ENCODE measurements at regions not wholly inside any gene's neighbourhood (a gene's known extent, or its start where the extent isn't known, plus 50 kb on each side); places are given as distances from the start of the nearest gene placed in this dataset.

DNA sequence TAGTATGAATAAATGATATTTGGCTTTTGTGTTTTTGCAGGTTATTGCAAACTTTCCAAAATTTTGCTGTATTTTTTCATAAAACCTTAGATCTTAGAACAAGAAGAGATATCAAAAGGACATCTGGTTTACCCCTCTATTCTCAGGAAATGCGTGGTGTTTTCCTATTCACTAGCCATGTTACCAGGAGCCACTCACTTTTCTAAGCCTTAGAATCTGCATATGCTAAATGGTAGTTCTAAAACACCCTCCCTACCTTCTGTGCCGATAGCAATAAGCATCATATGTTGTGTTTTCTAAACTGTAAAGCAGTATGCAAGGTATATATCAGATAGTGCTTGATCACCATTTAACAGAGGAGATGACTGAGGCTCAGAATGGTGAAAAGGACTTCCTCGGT is 715.0 kb upstream of the CELF2 start:
- DNase-seq = no peak

GRCh38 chr10:10307036-10307435 is 710.6 kb upstream of the CELF2 start:
- DNase-seq = no peak

GRCh38 chr10:10307551-10307950 is 710.1 kb upstream of the CELF2 start:
- no peak for DNase-seq

- DNase-seq = no peak
These were observed 707.2 kb upstream of the CELF2 start for GRCh38 chr10:10310498-10310897.

DNA sequence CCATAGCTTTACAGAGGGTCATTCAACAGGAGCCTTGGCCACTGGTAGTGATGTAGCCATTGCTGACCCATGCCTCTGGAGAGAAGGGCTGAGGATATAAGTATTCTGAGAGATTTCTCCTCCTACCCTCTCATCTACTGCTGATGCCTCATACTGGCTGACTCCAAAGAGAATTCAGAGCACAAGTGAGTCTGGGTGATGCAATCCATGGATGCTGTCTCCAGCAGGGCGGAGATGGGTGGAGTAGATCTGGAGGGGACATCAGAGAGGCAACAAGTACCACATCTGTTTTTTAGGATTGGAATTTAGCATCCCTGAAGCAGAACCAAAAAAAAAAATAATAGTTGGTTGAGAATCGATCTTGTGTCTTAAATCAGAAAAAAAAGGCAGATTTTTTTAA is 705.7 kb upstream of the CELF2 start:
- no peak for DNase-seq

GRCh38 chr10:10313149-10313835 is 704.4 kb upstream of the CELF2 start:
- DNase-seq = no peak

- no peak for DNase-seq
These were observed 703.0 kb upstream of the CELF2 start for GRCh38 chr10:10314626-10315025.

- DNase-seq = no peak
These were observed 701.7 kb upstream of the CELF2 start for GRCh38 chr10:10315989-10316388.

GRCh38 chr10:10317151-10317550 is 700.5 kb upstream of the CELF2 start:
- no peak for DNase-seq

DNA sequence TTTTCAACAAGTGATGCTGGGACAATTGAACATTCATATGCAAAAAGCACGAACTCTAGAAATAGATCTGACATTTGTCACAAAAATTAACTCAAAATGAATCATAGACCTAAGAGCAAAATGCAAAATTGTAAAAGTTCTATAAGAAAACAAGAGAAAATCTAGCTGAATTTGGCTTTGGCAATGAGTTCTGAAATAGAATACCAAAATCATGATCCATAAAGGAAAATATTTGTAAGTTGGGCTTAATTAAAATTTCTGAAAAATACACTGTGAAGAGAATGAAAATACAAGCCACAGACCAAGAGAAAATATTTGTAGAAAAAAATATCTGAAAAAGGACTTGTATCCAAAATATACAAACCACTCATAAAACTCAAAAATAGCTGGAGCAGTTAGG is 698.8 kb upstream of the CELF2 start:
- no peak for DNase-seq

DNA sequence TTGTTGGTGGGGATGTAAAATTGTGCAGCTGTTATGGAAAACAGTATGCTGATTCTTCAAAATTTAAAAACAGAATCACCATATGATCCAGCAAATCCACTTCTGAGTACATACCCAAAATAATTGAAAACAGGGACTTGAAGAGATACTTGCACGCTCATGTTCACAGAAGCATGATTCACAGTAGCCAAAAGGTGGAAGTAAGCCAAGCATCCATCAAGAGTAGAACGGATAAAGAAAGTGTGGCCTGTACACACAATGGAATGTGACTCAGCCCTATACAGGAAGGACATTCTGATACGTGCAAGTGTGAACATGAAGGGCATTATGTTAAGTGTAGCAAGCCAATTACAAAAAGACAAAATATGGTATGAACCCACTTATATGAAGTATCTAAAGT is 696.7 kb upstream of the CELF2 start:
- DNase-seq = no peak

DNA sequence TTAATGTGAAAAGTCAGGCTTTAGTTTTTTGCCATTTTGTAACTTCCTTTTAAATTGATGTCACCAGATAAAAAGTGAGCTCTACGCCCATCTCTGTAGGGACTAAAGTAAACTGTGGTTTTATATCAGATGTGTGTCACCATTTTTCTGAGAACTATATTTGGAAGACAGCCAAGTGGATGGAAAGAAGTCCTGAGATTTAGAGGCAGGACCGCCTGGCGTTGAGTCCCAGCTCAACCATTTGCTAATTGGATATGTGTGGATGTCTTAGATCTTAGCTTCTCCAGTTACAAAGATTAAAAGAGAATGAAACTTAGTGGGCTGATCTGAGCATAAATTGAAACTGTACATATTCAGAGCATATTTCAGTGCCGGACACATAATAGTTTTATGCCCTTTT is 691.6 kb upstream of the CELF2 start:
- no peak for DNase-seq

DNA sequence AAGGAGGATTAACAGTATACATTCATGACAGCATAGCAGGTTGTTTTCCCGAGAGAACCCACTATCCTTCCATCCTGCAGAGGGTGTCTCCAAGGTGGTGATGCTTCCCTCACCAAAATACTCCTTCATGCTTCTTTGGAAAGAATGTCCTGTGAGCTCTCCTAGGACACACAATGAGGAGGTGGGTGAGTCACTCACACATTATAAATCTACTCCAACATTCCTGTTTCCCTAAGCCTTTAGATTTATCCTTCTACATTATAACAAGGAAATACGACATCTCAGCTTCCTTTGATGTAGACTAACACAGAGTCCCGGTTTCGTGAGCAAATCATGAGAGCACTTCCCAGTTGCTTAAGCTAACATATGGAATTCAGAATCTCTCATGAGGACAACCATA is 689.7 kb upstream of the CELF2 start:
- DNase-seq = no peak

DNA sequence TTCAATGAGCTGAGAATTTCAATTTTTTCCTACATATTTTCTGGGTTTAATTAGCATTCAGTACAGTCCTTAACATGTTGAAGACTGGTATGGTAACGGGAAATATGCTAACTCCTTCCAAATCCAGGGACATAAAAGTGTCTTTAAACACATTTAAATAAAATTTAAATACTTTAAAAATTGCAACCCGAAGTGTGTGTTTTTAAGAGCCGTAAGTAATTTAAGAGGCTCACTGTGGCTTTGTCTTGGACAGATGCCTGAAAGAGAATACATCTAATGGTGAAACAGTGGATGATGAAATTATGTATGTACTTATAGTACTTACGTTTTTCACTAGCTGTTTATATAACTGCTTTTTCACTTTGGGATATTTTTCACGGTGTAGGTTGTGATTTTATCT is 687.3 kb upstream of the CELF2 start:
- no peak for DNase-seq

- no peak for DNase-seq
These were observed 684.9 kb upstream of the CELF2 start for GRCh38 chr10:10332786-10333185.

- DNase-seq = no peak
These were observed 684.0 kb upstream of the CELF2 start for GRCh38 chr10:10333622-10334021.

GRCh38 chr10:10338339-10338738 is 679.3 kb upstream of the CELF2 start:
- no peak for DNase-seq

GRCh38 chr10:10346390-10347150 is 671.1 kb upstream of the CELF2 start:
- no peak for DNase-seq

- DNase-seq = no peak
These were observed 667.6 kb upstream of the CELF2 start for GRCh38 chr10:10350050-10350449.

DNA sequence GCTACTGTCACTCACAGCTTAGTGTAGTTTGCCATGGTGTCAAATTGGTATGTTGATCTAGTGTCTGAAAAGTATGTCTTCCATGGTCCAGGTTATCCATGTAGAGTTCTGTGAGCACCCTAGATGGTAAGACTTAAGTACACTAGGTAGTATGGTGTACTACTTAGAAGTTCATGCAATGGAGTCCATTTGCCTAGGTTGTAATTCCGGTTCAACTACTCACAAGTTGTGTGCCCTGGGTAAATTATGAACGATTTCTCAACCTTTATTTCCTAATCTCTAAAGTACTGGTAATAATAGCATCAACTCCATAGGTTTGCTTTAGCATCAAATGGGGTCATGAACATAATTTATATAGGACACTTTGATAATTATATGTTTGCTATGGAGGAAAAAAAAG is 666.2 kb upstream of the CELF2 start:
- no peak for DNase-seq

DNA sequence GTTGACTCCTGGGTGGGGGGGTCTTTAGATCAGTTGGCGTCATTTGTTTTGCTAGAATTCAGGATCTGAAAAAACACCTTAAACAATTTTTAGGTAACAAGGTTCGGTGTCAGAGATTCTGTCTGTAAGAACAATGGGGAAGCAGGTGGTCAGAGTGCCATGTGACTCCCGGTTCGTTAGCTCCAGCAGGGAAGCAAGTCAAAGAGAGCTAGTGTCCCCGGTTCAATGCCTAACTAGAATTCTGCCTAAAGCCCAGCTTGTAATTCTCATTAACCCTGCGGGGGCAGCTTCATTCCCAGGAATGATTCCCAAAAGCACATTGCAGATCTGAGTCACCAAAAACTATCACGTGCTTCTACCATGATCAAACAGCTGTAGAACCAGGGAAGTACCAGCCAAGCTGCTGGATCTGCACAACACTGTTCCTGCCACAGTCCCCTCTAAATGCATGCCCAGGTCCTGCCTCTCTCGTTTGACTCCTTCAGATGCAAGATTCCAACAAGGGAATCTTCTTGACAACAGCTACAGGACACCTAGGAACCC is 664.3 kb upstream of the CELF2 start:
- no peak for DNase-seq

- DNase-seq = no peak
These were observed 658.4 kb upstream of the CELF2 start for GRCh38 chr10:10359263-10359662.

GRCh38 chr10:10361301-10361885 is 656.3 kb upstream of the CELF2 start:
- no peak for DNase-seq

GRCh38 chr10:10362800-10363199 is 654.9 kb upstream of the CELF2 start:
- no peak for DNase-seq

All from CD4-positive, alpha-beta T cell treated with Interleukin-17A for 1 hour (primary cell).